ENCODE measurements at regions not wholly inside any gene's neighbourhood (a gene's known extent, or its start where the extent isn't known, plus 50 kb on each side); places are given as distances from the start of the nearest gene placed in this dataset.

DNA sequence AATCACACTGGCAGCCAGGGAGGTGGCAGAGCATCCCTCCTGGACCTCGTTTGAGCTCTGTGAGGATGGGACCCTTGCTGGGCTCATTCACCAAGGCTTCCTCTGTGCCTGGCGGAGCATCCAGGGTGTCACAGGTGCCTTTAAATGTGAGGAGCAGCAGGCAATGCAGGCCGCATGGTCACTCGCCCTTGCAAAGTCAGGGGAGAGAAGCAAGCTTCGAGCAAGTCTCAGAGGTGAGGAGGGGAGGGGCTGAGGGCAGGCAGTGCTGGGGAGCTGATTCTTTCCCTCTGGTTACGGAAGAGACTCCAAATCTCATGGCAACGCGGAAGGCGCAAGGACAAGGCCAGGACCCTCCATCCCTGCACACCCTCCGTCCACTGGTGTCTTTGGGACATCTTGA lies 182.7 kb upstream of the PMEPA1 start:
- TF ChIP-seq EZH2 (IDR thresholded peaks at IDR 0.05; ENCODE audit: borderline replicate concordance, low read depth, low read length, poor library complexity, severe bottlenecking) (no peak), CTCF (conservative IDR thresholded peaks at IDR 0.05; ENCODE audit: low read depth, low read length) (no peak)
- Histone ChIP-seq H3K36me3 (ENCODE audit: insufficient read depth, low read length, poor library complexity, severe bottlenecking) (no peaks in the 10 kb centered on the region), H3K4me3 (ENCODE audit: low read depth, low read length, poor library complexity, severe bottlenecking) (no peak overlapping the region), H3K27ac (ENCODE audit: low read depth, low read length, poor library complexity, severe bottlenecking) (no peak overlapping the region), H3K27me3 (replicated peaks; ENCODE audit: insufficient read depth, low read depth, low read length, poor library complexity) (no peaks in the 10 kb centered on the region), H3K9me3 (ENCODE audit: low read depth, low read length, poor library complexity, severe bottlenecking) (no peaks in the 10 kb centered on the region), H3K4me1 (ENCODE audit: insufficient read depth, low read length, poor library complexity, severe bottlenecking) (no peaks in the 10 kb centered on the region)
- intact Hi-C loops (cut with micrococcal nuclease; ENCODE audit: unreplicated experiment), result no loop called here
- no peak for DNase-seq (ENCODE audit: low spot score)
- CTCF ChIA-PET, result no interaction called here
- POLR2A ChIA-PET (ENCODE audit: low non-redundant PET), result no interaction called here
- BruUV-seq (replicated peaks), result no TSS peak

- Histone ChIP-seq H3K9me3 (ENCODE audit: low read depth, low read length, poor library complexity, severe bottlenecking) (no peaks in the 10 kb centered on the region), H3K27me3 (replicated peaks; ENCODE audit: insufficient read depth, low read depth, low read length, poor library complexity) (no peaks in the 10 kb centered on the region), H3K27ac (ENCODE audit: low read depth, low read length, poor library complexity, severe bottlenecking) (no peak overlapping the region), H3K4me1 (ENCODE audit: insufficient read depth, low read length, poor library complexity, severe bottlenecking) (no peaks in the 10 kb centered on the region), H3K4me3 (ENCODE audit: low read depth, low read length, poor library complexity, severe bottlenecking) (no peak overlapping the region), H3K36me3 (ENCODE audit: insufficient read depth, low read length, poor library complexity, severe bottlenecking) (no peaks in the 10 kb centered on the region)
- ChIA-PET POLR2A (ENCODE audit: low non-redundant PET) (no interaction called here), CTCF (no interaction called here)
- no peak for DNase-seq (ENCODE audit: low spot score)
- TF ChIP-seq EZH2 (IDR thresholded peaks at IDR 0.05; ENCODE audit: borderline replicate concordance, low read depth, low read length, poor library complexity, severe bottlenecking) (no peak), CTCF (conservative IDR thresholded peaks at IDR 0.05; ENCODE audit: low read depth, low read length) (no peak)
- intact Hi-C loops (cut with micrococcal nuclease; ENCODE audit: unreplicated experiment), result no loop called here
- BruUV-seq (replicated peaks), result no TSS peak
Measured at GRCh38 chr20:57891014-57891413, 181.2 kb upstream of the PMEPA1 start.

DNA sequence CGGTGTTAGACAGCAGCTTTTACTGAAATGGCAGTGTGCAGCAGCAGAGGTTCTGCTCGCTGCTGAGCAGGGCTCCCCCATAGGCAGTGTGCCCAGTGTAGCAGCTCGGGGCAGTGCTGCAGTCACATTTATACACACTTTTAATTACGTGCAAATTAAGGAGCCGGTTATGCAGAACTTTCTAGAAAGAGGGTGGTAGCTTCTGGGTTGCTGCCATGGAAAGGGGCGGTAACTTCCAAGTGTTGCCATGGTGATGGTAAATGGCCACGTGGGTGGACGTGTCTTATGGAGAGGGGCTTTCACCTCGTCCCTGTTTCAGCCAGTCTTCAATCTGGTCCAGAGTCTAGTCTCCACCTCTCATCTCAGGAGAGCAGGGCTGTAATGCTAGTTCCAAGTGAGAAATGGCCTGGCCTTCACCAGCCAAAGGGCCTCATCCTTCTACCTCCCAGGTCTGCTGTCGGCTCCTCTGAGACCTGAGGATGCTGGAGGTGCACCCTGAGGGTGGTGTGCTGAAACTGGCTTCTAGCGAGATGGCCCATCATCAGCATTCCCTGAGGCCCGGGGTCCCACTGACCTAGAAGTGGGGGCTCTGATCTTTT lies 180.5 kb upstream of the PMEPA1 start:
- no peaks in the 10 kb centered on the region for H3K4me1 ChIP-seq (ENCODE audit: insufficient read depth, low read length, poor library complexity, severe bottlenecking)
- BruUV-seq (replicated peaks), result no TSS peak
- H3K27ac ChIP-seq (ENCODE audit: low read depth, low read length, poor library complexity, severe bottlenecking), result no peak overlapping the region
- no peaks in the 10 kb centered on the region for H3K36me3 ChIP-seq (ENCODE audit: insufficient read depth, low read length, poor library complexity, severe bottlenecking)
- no peak for DNase-seq (ENCODE audit: low spot score)
- intact Hi-C loops (cut with micrococcal nuclease; ENCODE audit: unreplicated experiment), result no loop called here
- CTCF ChIA-PET, result no interaction called here
- TF ChIP-seq EZH2 (IDR thresholded peaks at IDR 0.05; ENCODE audit: borderline replicate concordance, low read depth, low read length, poor library complexity, severe bottlenecking) (no peak), CTCF (conservative IDR thresholded peaks at IDR 0.05; ENCODE audit: low read depth, low read length) (no peak)
- H3K27me3 ChIP-seq (replicated peaks; ENCODE audit: insufficient read depth, low read depth, low read length, poor library complexity), result no peaks in the 10 kb centered on the region
- no peaks in the 10 kb centered on the region for H3K9me3 ChIP-seq (ENCODE audit: low read depth, low read length, poor library complexity, severe bottlenecking)
- no peak overlapping the region for H3K4me3 ChIP-seq (ENCODE audit: low read depth, low read length, poor library complexity, severe bottlenecking)
- POLR2A ChIA-PET (ENCODE audit: low non-redundant PET), result no interaction called here
